H9 (cell line): ENCODE measurements at regions not wholly inside any gene's neighbourhood (a gene's known extent, or its start where the extent isn't known, plus 50 kb on each side); places are given as distances from the start of the nearest gene placed in this dataset.

ENCODE experiments used
- DNase-seq: peaks from one replicate; pipeline ENCODE4 v3.0.0-alpha.2; 2017
- H2AFZ ChIP-seq: one replicate; pipeline ENCODE4 v1.6.1; 2013; ENCODE audit warnings: mild to moderate bottlenecking, low read length, control low read depth, moderate library complexity
- H2AK5ac ChIP-seq: 2 replicates; pipeline ENCODE4 v1.6.1; 2013; ENCODE audit warnings: low read length, control low read depth, mixed read lengths; ENCODE audit not compliant: insufficient read length
- H2BK120ac ChIP-seq: one replicate; pipeline ENCODE4 v1.6.1; 2013; ENCODE audit warnings: low read depth, mild to moderate bottlenecking, low read length, control low read depth, inconsistent platforms; ENCODE audit not compliant: poor library complexity, severe bottlenecking
- H2BK12ac ChIP-seq: 2 replicates; pipeline ENCODE4 v1.6.1; 2013; ENCODE audit warnings: low read length, control low read depth, mixed read lengths, low read depth; ENCODE audit not compliant: insufficient read length
- H2BK15ac ChIP-seq: 2 replicates; pipeline ENCODE4 v1.6.1; 2013; ENCODE audit warnings: low read depth, low read length, control low read depth
- H2BK20ac ChIP-seq: one replicate; pipeline ENCODE4 v1.6.1; 2013; ENCODE audit warnings: low read depth, mild to moderate bottlenecking, low read length, control low read depth, inconsistent platforms; ENCODE audit not compliant: poor library complexity, severe bottlenecking
- H2BK5ac ChIP-seq: 2 replicates; pipeline ENCODE4 v1.6.1; 2013; ENCODE audit warnings: low read length, control low read depth, mixed read lengths; ENCODE audit not compliant: insufficient read length
- H3K14ac ChIP-seq: 2 replicates; pipeline ENCODE4 v1.6.1; 2013; ENCODE audit warnings: low read length, control low read depth; ENCODE audit not compliant: insufficient read depth
- H3K18ac ChIP-seq: 2 replicates; pipeline ENCODE4 v1.6.1; 2013; ENCODE audit warnings: low read depth, mild to moderate bottlenecking, mixed read lengths, low read length, control low read depth; ENCODE audit not compliant: insufficient read length
- H3K23ac ChIP-seq: 2 replicates; pipeline ENCODE4 v1.6.1; 2013; ENCODE audit warnings: low read length, control low read depth, mixed read lengths, low read depth; ENCODE audit not compliant: insufficient read length
- H3K23me2 ChIP-seq: 2 replicates; pipeline ENCODE4 v1.6.1; 2013; ENCODE audit warnings: low read depth, mild to moderate bottlenecking, mixed read lengths, low read length, control low read depth; ENCODE audit not compliant: insufficient read length, poor library complexity, severe bottlenecking
- H3K27ac ChIP-seq: 2 replicates; pipeline ENCODE4 v1.5.1; 2013; ENCODE audit warnings: low read length, control low read depth, mixed read lengths, low read depth; ENCODE audit not compliant: insufficient read length
- H3K27me3 ChIP-seq: 2 replicates; pipeline ENCODE4 v1.6.1; 2013; ENCODE audit warnings: low read length, control low read depth, inconsistent platforms; ENCODE audit not compliant: insufficient read depth
- H3K4ac ChIP-seq: 2 replicates; pipeline ENCODE4 v1.6.1; 2013; ENCODE audit warnings: low read depth, mild to moderate bottlenecking, control low read depth, inconsistent platforms, low read length, moderate library complexity
- H3K4me1 ChIP-seq: 2 replicates; pipeline ENCODE4 v1.6.1; 2013; ENCODE audit warnings: low read length, control low read depth, inconsistent platforms; ENCODE audit not compliant: insufficient read depth
- H3K4me2 ChIP-seq: 2 replicates; pipeline ENCODE4 v1.6.1; 2013; ENCODE audit warnings: low read length, control low read depth, mixed read lengths; ENCODE audit not compliant: insufficient read length, insufficient read depth
- H3K56ac ChIP-seq: 2 replicates; pipeline ENCODE4 v1.6.1; 2013; ENCODE audit warnings: low read depth, mild to moderate bottlenecking, mixed read lengths, low read length, control low read depth; ENCODE audit not compliant: insufficient read length
- H3K79me1 ChIP-seq: 2 replicates; pipeline ENCODE4 v1.6.1; 2013; ENCODE audit warnings: low read depth, mild to moderate bottlenecking, moderate library complexity, low read length, control low read depth, inconsistent platforms; ENCODE audit not compliant: insufficient read depth, poor library complexity, severe bottlenecking
- H3K79me2 ChIP-seq: 2 replicates; pipeline ENCODE4 v1.6.1; 2013; ENCODE audit warnings: low read length, control low read depth, inconsistent platforms; ENCODE audit not compliant: insufficient read depth
- H3K9ac ChIP-seq: 2 replicates; pipeline ENCODE4 v1.6.1; 2013; ENCODE audit warnings: low read length, control low read depth, mixed read lengths; ENCODE audit not compliant: insufficient read length; ENCODE audit errors: extremely low read depth
- H3K9me3 ChIP-seq: one replicate; pipeline ENCODE4 v1.6.1; 2013; ENCODE audit warnings: low read depth, low read length, inconsistent platforms; ENCODE audit not compliant: control insufficient read depth
- H3T11ph ChIP-seq: one replicate; pipeline ENCODE4 v1.6.1; 2013; ENCODE audit warnings: mild to moderate bottlenecking, low read length, control low read depth, inconsistent platforms
- H4K20me1 ChIP-seq: one replicate; pipeline ENCODE4 v1.6.1; 2013; ENCODE audit not compliant: control insufficient read depth, insufficient read length, insufficient read depth
- H4K5ac ChIP-seq: 2 replicates; pipeline ENCODE4 v1.6.1; 2013; ENCODE audit warnings: low read depth, mild to moderate bottlenecking, mixed read lengths, low read length, control low read depth; ENCODE audit not compliant: insufficient read length
- H4K8ac ChIP-seq: replicated peaks from 2 replicates; pipeline ENCODE4 v1.6.1; 2013; ENCODE audit warnings: low read length, control low read depth, mixed read lengths, low read depth; ENCODE audit not compliant: insufficient read length
- H4K91ac ChIP-seq: 2 replicates; pipeline ENCODE4 v1.6.1; 2013; ENCODE audit warnings: low read depth, mild to moderate bottlenecking, moderate library complexity, mixed read lengths, low read length, control low read depth; ENCODE audit not compliant: insufficient read length
- H3K27ac Mint-ChIP-seq, 3 experiments: 2 replicates in 2 of 3; 3 replicates in 1 of 3; pipeline ENCODE4 v1.8.0; 2020 to 2021; ENCODE audit warnings: mixed read lengths in 3 of 3, mild to moderate bottlenecking in 1 of 3, moderate library complexity in 1 of 3
- H3K27me3 Mint-ChIP-seq: 2 replicates; pipeline ENCODE4 v1.8.0; 2021; ENCODE audit warnings: low read depth, mild to moderate bottlenecking, moderate library complexity, mixed read lengths
- H3K36me3 Mint-ChIP-seq, 3 experiments: 2 replicates in 2 of 3; 3 replicates in 1 of 3; pipeline ENCODE4 v1.8.0; 2020 to 2021; ENCODE audit warnings: low read depth in 3 of 3, mixed read lengths in 3 of 3; ENCODE audit not compliant: insufficient read depth in 1 of 3
- H3K4me1 Mint-ChIP-seq, 2 experiments: 2 replicates each; pipeline ENCODE4 v1.8.0; 2020; ENCODE audit warnings: mixed read lengths in 2 of 2
- H3K4me3 Mint-ChIP-seq, 2 experiments: 2 replicates in 1 of 2; 3 replicates in 1 of 2; pipeline ENCODE4 v1.8.0; 2020 to 2021; ENCODE audit warnings: mild to moderate bottlenecking in 2 of 2, mixed read lengths in 2 of 2, moderate library complexity in 1 of 2
- H3K9me3 Mint-ChIP-seq, 2 experiments: 2 replicates in 1 of 2; 3 replicates in 1 of 2; pipeline ENCODE4 v1.8.0; 2020; ENCODE audit warnings: mild to moderate bottlenecking in 2 of 2, mixed read lengths in 2 of 2, moderate library complexity in 1 of 2
- CTCF ChIP-seq: fragments of 200-600 bp; sonication (generic); conservative IDR thresholded peaks from 3 replicates; pipeline ENCODE4 v1.8.0; 2021; ENCODE audit warnings: antibody characterized with exemption, mild to moderate bottlenecking
- WGBS: extraction: QIAGEN DNeasy Blood & Tissue Kit; methylation state at CpG from one replicate; pipeline ENCODE4 v1.1.7; 2013; ENCODE audit warnings: missing lambda C conversion rate, low lambda C conversion rate, mixed read lengths; ENCODE audit not compliant: insufficient read length; ENCODE audit errors: extremely low coverage; 5-methylcytosine and 5-hydroxymethylcytosine counted together

DNA sequence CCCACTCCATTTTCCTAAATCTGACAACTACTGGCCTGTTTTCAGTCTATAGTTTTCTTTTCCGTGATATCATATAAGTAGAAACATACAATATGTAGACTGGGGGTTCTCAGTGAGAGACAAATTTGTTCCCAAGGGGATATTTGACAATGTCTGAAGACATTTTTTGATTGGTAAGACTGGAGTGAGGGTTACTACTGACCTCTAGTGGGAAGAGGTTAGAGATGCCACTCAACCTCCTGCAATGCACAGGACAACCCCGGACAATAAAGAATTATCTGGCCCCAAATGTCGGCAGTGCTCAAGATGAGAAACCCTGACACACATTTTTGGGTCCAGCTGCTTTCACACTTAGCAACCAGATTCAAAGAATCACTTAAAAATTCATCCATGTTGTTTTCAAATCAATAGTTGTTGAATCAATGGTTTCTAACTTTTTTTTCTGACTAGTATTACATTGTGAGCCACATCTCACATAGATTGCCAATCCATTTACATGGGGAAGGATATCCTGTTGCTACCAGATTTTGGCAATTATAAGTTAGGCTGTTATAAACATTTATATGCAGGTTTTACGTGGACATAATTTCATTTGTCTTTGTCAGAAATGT lies 307.1 kb downstream of the RPL10L start:
- H3K14ac ChIP-seq: no peak overlapping the region
- no CpG with 5 or more reads among the region's 4 CpGs for WGBS
- Mint-ChIP-seq H3K9me3 (no peaks in the 10 kb centered on the region), H3K27ac (no peak overlapping the region), H3K4me3 (no peak overlapping the region), H3K4me1 (no peaks in the 10 kb centered on the region), H3K36me3 (no peaks in the 10 kb centered on the region; a peak in 2 of 7 replicates), H3K27me3 (no peaks in the 10 kb centered on the region)
- no peak overlapping the region for H3K4me2 ChIP-seq
- peak; percentile 34 for DNase-seq
- no peak overlapping the region for H3K23ac ChIP-seq
- no peaks in the 10 kb centered on the region for H3K4me1 ChIP-seq
- no peak overlapping the region for H3K27ac ChIP-seq
- no peak overlapping the region for H2BK120ac ChIP-seq
- H3K56ac ChIP-seq: no peak overlapping the region
- H2BK20ac ChIP-seq: no peak overlapping the region
- H2BK12ac ChIP-seq: no peak overlapping the region
- peak; percentile 80 for TF ChIP-seq CTCF
- H4K20me1 ChIP-seq: no peaks in the 10 kb centered on the region
- H3K18ac ChIP-seq: no peak overlapping the region
- H3K9me3 ChIP-seq: no peaks in the 10 kb centered on the region
- H3K27me3 ChIP-seq: no peaks in the 10 kb centered on the region
- no peak overlapping the region for H4K8ac ChIP-seq
- no peak overlapping the region for H2AK5ac ChIP-seq
- no peaks in the 10 kb centered on the region for H3K23me2 ChIP-seq
- H3K79me1 ChIP-seq: no peaks in the 10 kb centered on the region
- no peaks in the 10 kb centered on the region for H3K79me2 ChIP-seq
- H2BK5ac ChIP-seq: no peak overlapping the region
- no peak overlapping the region for H3K9ac ChIP-seq
- H3T11ph ChIP-seq: no peak overlapping the region
- H3K4ac ChIP-seq: no peak overlapping the region
- H4K91ac ChIP-seq: no peak overlapping the region
- H2BK15ac ChIP-seq: no peak overlapping the region
- H2AFZ ChIP-seq: no peak overlapping the region
- no peak overlapping the region for H4K5ac ChIP-seq
